ENCODE measurements at regions not wholly inside any gene's neighbourhood (a gene's known extent, or its start where the extent isn't known, plus 50 kb on each side); places are given as distances from the start of the nearest gene placed in this dataset.
A peak's percentile ranks its signal among the peaks of the same experiment; 100 is the strongest.

- Histone ChIP-seq H3K36me3 (ENCODE audit: control insufficient read depth, insufficient read depth, low read length) (no peaks in the 10 kb centered on the region), H3K4me1 (ENCODE audit: control insufficient read depth, insufficient read depth, low read length) (peaks cover 34% of the 10 kb centered on the region), H3K4me3 (ENCODE audit: low read depth in 2 of 2, low read length in 2 of 2) (no peak overlapping the region), H3K27me3 (ENCODE audit: control insufficient read depth, insufficient read depth, low read length) (no peaks in the 10 kb centered on the region), H3K27ac (ENCODE audit: low read length) (peak overlapping the region; percentile 84), H3K9me3 (ENCODE audit: control insufficient read depth, insufficient read depth, low read depth, low read length) (no peaks in the 10 kb centered on the region)
- DNase-seq (ENCODE audit: low read depth, low spot score): no peak
- in situ Hi-C loops (cut with HindIII; ENCODE audit: low pct_unique_long_range_greater_than_20kb, low sequenced_read_pairs): no loop called here
- ATAC-seq: no peak
- CTCF ChIA-PET: no interaction called here
- intact Hi-C loops (cut with micrococcal nuclease; ENCODE audit: unreplicated experiment): no loop called here
- TF ChIP-seq SIN3A (IDR thresholded peaks at IDR 0.05; ENCODE audit: borderline replicate concordance, insufficient read depth, low read depth, low read length): no peak
- TF ChIP-seq POLR2AphosphoS5 (IDR thresholded peaks at IDR 0.05; ENCODE audit: low read depth, low read length): no peak
- TF ChIP-seq REST (IDR thresholded peaks at IDR 0.05; ENCODE audit: insufficient read depth in 1 of 2, low read depth in 2 of 2, low read length in 1 of 2): no peak
- no peak for TF ChIP-seq TCF7L2 (IDR thresholded peaks at IDR 0.05; ENCODE audit: low read depth, low read length)
- no peak for TF ChIP-seq CTCF (IDR thresholded peaks at IDR 0.05)
- POLR2A ChIA-PET: interaction anchor here (0.7 kb wide), 1 partner anchor 183 kb away, joined by 4 read pairs; no protein-coding TSS in a partner anchor
- no TSS peak for BruUV-seq (replicated peaks)
Observed at GRCh38 chr16:85355515-85355837, 243.2 kb upstream of the CIBAR2 start.

GRCh38 chr16:85356157-85356556 is 243.9 kb upstream of the CIBAR2 start:
- POLR2A ChIA-PET: no interaction called here
- peaks cover 29% of the 10 kb centered on the region for H3K4me1 ChIP-seq (ENCODE audit: control insufficient read depth, insufficient read depth, low read length)
- intact Hi-C loops (cut with micrococcal nuclease; ENCODE audit: unreplicated experiment): no loop called here

More at GRCh38 chr16:85356157-85356556, 243.9 kb upstream of the CIBAR2 start:
- Histone ChIP-seq H3K36me3 (ENCODE audit: control insufficient read depth, insufficient read depth, low read length) (no peaks in the 10 kb centered on the region), H3K9me3 (ENCODE audit: control insufficient read depth, insufficient read depth, low read depth, low read length) (no peaks in the 10 kb centered on the region), H3K27me3 (ENCODE audit: control insufficient read depth, insufficient read depth, low read length) (no peaks in the 10 kb centered on the region), H3K27ac (ENCODE audit: low read length) (no peak overlapping the region), H3K4me3 (ENCODE audit: low read depth in 2 of 2, low read length in 2 of 2) (no peak overlapping the region)
- BruUV-seq (replicated peaks): no TSS peak
- ATAC-seq (no peak), DNase-seq (ENCODE audit: low read depth, low spot score) (no peak)
- CTCF ChIA-PET: no interaction called here
- no peak for TF ChIP-seq SIN3A (IDR thresholded peaks at IDR 0.05; ENCODE audit: borderline replicate concordance, insufficient read depth, low read depth, low read length)
- no peak for TF ChIP-seq TCF7L2 (IDR thresholded peaks at IDR 0.05; ENCODE audit: low read depth, low read length)
- TF ChIP-seq REST (IDR thresholded peaks at IDR 0.05; ENCODE audit: insufficient read depth in 1 of 2, low read depth in 2 of 2, low read length in 1 of 2): no peak
- no peak for TF ChIP-seq CTCF (IDR thresholded peaks at IDR 0.05)
- TF ChIP-seq POLR2AphosphoS5 (IDR thresholded peaks at IDR 0.05; ENCODE audit: low read depth, low read length): no peak
- in situ Hi-C loops (cut with HindIII; ENCODE audit: low pct_unique_long_range_greater_than_20kb, low sequenced_read_pairs): no loop called here
